HG03520 (cell line): ENCODE measurements at regions not wholly inside any gene's neighbourhood (a gene's known extent, or its start where the extent isn't known, plus 50 kb on each side); places are given as distances from the start of the nearest gene placed in this dataset.
"Not testable (repeated sequence)": the region's sequence is repeated elsewhere in the genome, so short reads cannot be mapped to it uniquely, and the experiment has no call there.

Source experiments
- ATAC-seq: cut with Tn5 transposase; IDR thresholded peaks from one replicate; pipeline ENCODE4 v1.9.1; 2021; ENCODE audit warnings: mild to moderate bottlenecking, moderate library complexity; ENCODE audit not compliant: unreplicated experiment

- no peak for ATAC-seq
These were observed 142.5 kb downstream of the LCA5 start for GRCh38 chr6:79394690-79395089.

- no peak for ATAC-seq
These were observed 145.1 kb downstream of the LCA5 start for GRCh38 chr6:79392094-79392493.

DNA sequence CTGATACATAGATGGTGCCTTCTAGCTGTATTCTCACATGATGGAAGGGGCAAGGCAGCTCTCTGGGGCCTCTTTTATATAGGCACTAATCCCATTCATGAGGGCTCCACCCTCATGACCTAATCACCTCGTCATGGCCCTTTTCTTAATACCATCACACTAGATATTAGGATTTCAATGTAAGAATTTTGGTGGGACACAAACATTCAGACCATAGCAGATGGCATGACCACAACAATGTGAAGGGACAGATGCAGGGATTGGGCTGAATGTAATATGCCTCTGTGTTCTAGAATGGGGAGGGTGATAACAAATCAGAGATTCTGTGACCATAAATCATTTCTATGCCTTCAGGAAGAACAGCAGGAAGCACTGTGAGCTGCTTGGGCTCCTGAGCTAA, 145.8 kb downstream of the LCA5 start:
- no peak for ATAC-seq

DNA sequence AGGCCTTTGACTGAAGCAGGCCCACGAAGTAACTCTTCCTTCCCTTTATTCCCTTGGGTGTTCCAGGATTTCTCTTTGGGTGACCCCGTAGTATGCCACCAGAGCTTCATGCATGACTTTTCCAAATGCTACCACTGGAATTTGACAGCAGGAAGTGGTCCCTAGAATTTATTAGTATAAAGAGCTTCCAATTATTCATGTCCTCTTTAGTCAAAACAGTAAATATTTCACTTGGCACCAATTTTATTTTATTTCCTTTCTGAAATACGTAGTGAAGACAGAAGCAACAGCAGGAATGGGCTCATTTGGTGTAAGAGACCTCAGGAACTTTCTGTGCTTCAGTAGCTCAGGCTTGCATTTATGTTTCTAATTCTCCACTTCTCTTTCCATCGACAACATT, 151.3 kb downstream of the LCA5 start:
- no peak for ATAC-seq

DNA sequence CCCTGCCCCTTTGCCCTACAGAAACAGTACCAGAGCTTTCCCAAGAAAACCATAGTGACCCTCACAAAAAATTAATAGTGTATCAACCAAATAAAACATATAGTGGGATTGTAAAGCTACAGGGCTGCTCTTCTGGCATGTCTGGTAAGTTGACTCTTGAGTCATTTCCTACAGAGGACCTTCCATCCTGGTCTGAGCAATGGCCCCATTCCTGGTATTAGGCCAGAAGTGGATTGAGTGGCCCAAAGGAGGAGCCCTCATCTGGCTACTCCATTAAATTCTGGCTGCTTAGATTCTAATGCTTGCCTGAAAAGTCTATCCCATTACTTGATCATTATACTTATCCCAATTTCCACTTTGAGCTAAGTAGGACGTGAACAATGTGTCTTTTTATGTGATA, 150.9 kb upstream of the HMGN3 start:
- ATAC-seq = no peak

GRCh38 chr6:79384845-79385244, 150.4 kb upstream of the HMGN3 start:
- ATAC-seq = no peak

- no peak for ATAC-seq
These were observed 144.5 kb upstream of the HMGN3 start for GRCh38 chr6:79378957-79379356.

- no peak for ATAC-seq
These were observed 143.4 kb upstream of the HMGN3 start for GRCh38 chr6:79377888-79378348.

GRCh38 chr6:79377047-79377446, 142.6 kb upstream of the HMGN3 start:
- no peak for ATAC-seq

- no peak for ATAC-seq
These were observed 141.3 kb upstream of the HMGN3 start for GRCh38 chr6:79375635-79376337.

DNA sequence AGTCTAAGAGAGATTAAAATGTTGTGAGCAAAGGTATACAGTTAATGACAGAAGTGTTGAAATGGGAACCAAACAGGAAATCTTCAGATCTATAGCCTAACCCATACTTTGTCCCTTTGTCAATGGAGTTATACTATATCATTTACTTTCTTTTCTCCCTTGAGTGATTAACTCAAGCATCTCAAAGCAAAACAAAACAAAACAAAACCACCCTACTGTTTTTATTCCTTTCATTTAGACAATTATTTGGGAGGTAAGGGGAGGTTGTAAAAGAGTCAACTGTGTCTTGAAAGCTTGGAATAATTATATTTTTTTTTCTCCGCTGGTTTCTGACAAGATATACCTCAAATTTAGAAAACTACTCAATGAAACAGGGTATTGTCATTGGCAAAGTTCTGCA, 139.8 kb upstream of the HMGN3 start:
- ATAC-seq = no peak

- no peak for ATAC-seq
These were observed 139.4 kb upstream of the HMGN3 start for GRCh38 chr6:79373880-79374279.

DNA sequence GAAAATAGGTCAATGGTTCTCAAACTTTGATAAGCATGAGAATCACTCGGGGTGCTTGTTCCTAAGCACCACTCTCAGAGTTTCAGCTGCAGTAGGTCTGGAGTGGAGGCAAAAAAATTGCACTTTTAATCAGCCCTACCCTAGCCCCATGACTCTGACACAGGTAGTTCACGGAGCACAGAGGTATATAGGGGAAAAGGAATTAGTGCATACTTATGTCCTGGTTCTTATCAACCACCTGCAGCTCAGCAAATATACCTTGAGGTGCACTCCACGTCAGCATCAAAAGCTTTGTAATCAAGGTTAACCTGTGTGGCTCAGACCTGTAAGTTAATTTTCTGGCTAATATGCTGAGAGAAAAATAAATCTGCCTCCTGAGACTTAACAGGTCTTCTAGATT, 138.8 kb upstream of the HMGN3 start:
- ATAC-seq = no peak

DNA sequence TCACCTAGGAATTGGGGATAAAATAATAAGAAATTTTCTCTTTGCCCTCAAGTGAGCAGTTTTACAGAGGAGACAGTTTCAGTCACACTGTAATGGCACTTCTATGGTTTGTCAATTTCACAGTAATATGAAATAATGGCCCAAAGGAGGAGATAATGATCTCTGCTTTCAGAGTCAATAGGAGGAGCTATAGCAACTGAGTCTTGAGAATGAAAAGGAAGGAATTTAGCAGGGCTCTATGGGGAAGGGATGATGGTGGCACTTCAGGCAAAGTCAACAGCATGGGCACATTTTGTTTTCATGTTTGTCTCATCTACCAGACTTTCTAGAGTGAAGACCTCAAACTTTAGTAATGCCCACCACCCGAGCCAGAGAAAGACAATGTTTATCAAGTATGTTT, 138.3 kb upstream of the HMGN3 start:
- ATAC-seq = no peak

GRCh38 chr6:79369026-79369425, 134.5 kb upstream of the HMGN3 start:
- ATAC-seq = no peak

GRCh38 chr6:79363441-79363840, 129.0 kb upstream of the HMGN3 start:
- not testable (repeated sequence) for ATAC-seq

DNA sequence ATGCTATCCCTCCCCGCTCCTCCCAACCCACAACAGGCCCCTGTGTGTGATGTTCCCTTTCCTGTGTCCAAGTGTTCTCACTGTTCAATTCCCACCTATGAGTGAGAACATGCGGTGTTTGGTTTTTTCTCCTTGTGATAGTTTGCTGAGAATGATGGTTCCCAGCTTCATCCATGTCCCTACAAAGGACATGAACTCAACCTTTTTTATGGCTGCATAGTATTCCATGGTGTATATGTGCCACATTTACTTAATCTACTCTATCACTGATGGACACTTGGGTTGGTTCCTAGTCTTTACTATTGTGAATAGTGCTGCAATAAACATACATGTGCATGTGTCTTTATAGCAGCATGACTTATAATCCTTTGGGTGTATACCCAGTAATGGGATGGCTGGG, 126.6 kb upstream of the HMGN3 start:
- ATAC-seq = not testable (repeated sequence)

DNA sequence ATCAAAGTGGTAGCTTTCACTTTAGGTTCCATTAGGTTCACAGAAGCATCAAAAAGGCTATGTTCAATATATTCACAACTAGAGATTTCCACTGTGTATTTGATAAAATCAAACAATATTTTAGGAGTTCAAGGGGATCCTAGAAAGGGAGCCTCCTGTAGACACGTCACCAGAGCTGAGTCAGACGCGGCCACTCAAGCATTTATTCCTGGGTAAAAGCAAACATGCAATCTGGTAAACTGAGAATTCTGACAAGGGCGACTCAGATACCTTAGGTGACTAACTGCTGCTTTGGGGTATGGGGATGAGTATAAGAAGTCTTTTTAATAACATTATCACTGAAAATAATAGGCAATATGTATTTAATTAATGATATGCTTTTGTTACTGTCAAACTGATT, 118.7 kb upstream of the HMGN3 start:
- ATAC-seq = no peak

- no peak for ATAC-seq
These were observed 104.0 kb upstream of the HMGN3 start for GRCh38 chr6:79338493-79338892.

DNA sequence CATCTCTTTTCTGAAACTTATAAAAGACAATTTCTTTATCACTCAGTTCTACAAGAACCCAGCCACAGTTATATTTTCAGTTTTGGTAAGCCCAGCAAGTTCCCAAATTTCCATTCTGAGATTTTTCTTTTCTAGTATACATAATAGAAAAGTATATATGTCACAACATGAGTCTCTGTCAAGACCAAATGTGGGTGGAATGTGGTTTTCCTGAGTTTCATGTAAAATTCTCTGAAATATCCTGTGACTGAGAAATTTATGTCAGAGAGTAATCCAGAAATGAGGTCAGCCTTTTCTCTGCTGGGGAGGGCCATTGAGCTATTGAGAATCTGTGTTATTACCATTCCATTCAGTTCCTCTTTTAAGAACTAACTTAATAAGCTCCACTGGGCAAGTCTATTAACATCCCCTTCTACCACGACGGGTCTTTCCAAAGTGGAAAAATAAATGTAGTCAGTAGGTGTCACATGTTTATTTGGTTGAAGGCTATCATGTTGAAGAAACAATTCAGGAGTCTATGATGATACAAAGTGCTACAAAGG, 100.7 kb upstream of the HMGN3 start:
- ATAC-seq = peak; percentile 95

- peak; percentile 4 for ATAC-seq
These were observed 100.2 kb upstream of the HMGN3 start for GRCh38 chr6:79334674-79335073.

- ATAC-seq = no peak
These were observed 96.2 kb upstream of the HMGN3 start for GRCh38 chr6:79330704-79331103.

- no peak for ATAC-seq
These were observed 78.8 kb upstream of the HMGN3 start for GRCh38 chr6:79313254-79313653.
